GM12864 (cell line): ENCODE measurements at regions not wholly inside any gene's neighbourhood (a gene's known extent, or its start where the extent isn't known, plus 50 kb on each side); places are given as distances from the start of the nearest gene placed in this dataset.
"Not testable (repeated sequence)": the region's sequence is repeated elsewhere in the genome, so short reads cannot be mapped to it uniquely, and the experiment has no call there.

Experiments
- DNase-seq: peaks from one replicate; pipeline ENCODE4 v3.0.0-alpha.2; 2011; ENCODE audit warnings: low read depth
- H3K4me3 ChIP-seq: 2 replicates; pipeline ENCODE4 v1.5.1; 2011; ENCODE audit warnings: mild to moderate bottlenecking, low read depth, low read length, control low read depth
- TF ChIP-seq, protein P1 (sequence below): IDR thresholded peaks from 2 replicates; pipeline ENCODE4 v1.5.1; 2011; ENCODE audit warnings: low read depth, mild to moderate bottlenecking, moderate library complexity, low read length, control low read depth, inconsistent platforms; ENCODE audit errors: missing control alignments

DNA sequence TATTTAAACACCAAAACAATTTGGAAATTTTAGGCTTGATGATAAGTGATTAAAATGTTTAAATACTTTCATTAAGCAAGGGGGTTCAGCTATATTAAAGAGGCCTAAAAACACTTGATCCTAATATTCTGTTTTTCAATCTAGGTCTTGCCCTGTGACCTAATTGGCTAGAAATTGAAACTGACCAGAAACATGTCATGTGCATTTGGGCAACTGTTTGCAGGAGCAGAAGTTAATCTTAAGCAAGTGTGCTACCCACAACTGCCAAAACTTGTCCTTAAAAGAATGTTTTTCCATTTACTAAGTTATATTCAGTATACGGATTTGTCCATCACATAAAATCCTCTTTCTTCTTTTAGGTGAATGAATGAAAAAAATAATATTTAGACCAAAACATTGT lies 167.3 kb downstream of the PPP1R3A start:
- no peak overlapping the region for H3K4me3 ChIP-seq
- no peak for DNase-seq
- TF ChIP-seq, protein P1, sequence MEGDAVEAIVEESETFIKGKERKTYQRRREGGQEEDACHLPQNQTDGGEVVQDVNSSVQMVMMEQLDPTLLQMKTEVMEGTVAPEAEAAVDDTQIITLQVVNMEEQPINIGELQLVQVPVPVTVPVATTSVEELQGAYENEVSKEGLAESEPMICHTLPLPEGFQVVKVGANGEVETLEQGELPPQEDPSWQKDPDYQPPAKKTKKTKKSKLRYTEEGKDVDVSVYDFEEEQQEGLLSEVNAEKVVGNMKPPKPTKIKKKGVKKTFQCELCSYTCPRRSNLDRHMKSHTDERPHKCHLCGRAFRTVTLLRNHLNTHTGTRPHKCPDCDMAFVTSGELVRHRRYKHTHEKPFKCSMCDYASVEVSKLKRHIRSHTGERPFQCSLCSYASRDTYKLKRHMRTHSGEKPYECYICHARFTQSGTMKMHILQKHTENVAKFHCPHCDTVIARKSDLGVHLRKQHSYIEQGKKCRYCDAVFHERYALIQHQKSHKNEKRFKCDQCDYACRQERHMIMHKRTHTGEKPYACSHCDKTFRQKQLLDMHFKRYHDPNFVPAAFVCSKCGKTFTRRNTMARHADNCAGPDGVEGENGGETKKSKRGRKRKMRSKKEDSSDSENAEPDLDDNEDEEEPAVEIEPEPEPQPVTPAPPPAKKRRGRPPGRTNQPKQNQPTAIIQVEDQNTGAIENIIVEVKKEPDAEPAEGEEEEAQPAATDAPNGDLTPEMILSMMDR = no peak

DNA sequence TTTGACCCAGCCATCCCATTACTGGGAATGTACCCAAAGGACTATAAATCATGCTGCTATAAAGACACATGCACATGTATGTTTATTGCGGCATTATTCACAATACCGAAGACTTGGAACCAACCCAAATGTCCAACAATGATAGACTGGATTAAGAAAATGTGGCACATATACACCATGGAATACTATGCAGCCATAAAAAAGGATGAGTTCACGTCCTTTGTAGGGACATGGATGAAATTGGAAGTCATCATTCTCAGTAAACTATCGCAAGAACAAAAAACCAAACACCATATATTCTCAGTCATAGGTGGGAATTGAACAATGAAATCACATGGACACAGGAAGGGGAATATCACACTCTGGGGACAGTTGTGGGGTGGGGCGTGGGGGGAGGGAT lies 170.4 kb downstream of the PPP1R3A start:
- not testable (repeated sequence) for DNase-seq, H3K4me3 ChIP-seq

DNA sequence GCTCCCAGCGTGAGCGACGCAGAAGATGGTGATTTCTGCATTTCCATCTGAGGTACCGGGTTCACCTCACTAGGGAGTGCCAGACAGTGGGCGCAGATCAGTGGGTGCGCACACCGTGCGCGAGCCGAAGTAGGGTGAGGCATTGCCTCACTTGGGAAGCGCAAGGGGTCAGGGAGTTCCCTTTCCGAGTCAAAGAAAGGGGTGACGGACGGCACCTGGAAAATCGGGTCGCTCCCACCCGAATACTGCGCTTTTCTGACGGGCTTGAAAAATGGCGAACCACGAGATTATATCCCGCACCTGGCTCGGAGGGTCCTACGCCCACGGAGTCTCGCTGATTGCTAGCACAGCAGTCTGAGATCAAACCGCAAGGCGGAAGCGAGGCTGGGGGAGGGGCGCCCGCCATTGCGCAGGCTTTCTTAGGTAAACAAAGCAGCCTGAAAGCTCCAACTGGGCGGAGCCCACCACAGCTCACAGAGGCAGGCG lies 175.8 kb downstream of the PPP1R3A start:
- not testable (repeated sequence) for DNase-seq, H3K4me3 ChIP-seq

DNA sequence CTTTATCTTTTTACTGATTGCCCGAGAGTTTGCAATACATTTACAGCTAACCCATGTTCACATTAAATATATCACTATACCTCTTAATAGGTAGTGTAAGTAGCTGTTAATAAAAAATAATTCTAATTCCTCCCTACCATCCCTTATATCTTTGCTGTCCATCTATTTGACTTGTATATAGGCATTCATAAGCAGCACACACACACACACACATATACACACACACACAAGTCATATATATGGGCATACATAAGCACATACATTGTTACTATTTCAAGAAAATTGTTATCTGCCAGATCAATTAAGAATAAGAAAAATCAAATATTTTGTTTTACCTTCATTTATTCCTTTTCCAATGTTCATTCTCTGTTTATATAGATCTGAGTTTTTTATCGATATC lies 176.4 kb downstream of the PPP1R3A start:
- no peak for DNase-seq
- H3K4me3 ChIP-seq = no peak overlapping the region
- TF ChIP-seq, protein P1 = no peak

DNA sequence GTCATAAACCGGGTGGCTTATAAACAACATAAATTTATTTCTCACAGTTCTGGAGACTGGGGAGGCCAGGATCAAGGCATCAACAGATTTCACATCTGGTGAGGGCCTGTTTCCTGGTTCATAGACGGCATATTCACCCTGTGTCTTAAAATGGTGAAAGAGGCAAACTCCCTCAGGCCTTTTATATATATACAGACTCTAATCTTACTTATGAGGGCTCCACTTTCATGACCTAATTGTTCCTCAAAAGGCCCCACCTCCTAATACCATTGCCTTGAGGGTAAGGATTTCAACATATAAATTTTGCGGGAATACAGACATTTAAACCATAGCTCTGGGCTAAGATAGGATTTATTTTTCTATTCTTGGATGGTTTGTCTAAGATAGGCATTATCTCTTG lies 187.2 kb downstream of the PPP1R3A start:
- no peak for DNase-seq
- TF ChIP-seq, protein P1 = no peak
- no peak overlapping the region for H3K4me3 ChIP-seq

DNA sequence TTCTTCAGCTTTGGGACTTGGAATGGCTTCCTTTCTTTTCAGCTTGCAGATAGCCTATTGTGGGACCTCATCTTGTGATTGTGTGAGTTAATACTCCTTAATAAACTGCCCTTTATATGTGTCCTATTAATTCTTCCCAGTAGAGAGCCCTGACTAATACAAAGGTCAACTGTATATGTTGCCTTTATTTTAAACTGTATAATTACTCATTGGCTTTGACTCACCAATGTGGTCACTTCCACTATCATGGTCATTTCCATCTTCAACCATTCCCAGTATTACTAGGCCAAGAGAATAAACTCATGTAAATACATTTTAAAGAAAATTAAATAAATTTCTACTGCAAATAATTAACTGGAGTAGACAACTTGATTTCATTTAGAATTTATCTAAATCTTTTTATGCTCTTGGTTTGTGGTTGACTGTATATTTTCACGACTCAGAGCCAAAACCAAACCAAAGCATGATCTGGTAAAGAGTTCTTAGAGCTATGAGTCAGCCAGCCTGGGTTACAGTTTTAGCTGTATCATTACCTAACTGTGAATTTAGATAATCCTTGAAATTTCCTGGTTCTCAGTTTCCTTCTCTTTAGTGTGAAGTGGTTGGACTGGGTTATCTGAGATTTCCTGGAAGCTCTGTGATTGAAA lies 188.4 kb downstream of the PPP1R3A start:
- no peak for DNase-seq
- H3K4me3 ChIP-seq = no peak overlapping the region
- TF ChIP-seq, protein P1 = no peak

DNA sequence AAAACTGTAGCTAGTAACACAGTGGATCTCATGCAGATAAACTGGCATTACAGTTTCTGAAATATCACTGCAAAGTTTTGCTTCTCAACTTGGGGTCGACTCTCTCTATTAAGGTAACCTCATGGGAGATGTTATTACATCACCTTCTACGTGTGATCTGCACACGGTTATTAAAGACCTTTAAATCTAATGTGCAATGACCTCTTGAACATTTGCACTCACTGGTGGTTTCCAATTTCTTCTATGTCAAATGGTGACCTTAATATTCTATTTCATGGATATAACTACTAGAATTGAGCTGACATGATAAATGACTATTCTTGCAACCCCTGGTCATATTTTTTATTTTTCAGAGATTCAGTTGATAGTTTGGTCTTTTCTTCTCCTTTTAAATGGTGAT lies 191.3 kb downstream of the PPP1R3A start:
- DNase-seq = no peak
- TF ChIP-seq, protein P1 = no peak

DNA sequence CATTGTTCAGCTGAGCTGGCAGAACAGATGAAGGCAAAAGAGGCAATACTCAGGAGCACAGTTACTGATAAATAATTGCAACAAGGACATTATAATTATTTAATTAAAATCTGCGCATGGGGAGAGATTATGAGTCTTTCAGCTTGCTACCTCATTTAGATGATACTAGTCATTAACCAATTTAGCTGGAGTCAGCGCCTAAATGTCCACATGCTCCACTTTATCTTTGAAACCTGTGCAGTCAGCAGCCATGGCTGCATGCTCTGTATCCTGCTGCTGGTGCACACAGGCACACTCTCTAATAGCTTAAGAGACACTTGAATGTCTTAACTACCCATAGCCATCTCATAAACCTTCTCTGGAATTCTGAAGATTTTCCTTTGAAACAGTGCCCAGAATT lies 196.8 kb downstream of the PPP1R3A start:
- TF ChIP-seq, protein P1 = no peak
- DNase-seq = no peak

More for the DNA sequence above, 191.3 kb downstream of the PPP1R3A start:
- no peak overlapping the region for H3K4me3 ChIP-seq

More for the DNA sequence above, 196.8 kb downstream of the PPP1R3A start:
- no peak overlapping the region for H3K4me3 ChIP-seq
